ENCODE measurements at regions not wholly inside any gene's neighbourhood (a gene's known extent, or its start where the extent isn't known, plus 50 kb on each side); places are given as distances from the start of the nearest gene placed in this dataset.

DNA sequence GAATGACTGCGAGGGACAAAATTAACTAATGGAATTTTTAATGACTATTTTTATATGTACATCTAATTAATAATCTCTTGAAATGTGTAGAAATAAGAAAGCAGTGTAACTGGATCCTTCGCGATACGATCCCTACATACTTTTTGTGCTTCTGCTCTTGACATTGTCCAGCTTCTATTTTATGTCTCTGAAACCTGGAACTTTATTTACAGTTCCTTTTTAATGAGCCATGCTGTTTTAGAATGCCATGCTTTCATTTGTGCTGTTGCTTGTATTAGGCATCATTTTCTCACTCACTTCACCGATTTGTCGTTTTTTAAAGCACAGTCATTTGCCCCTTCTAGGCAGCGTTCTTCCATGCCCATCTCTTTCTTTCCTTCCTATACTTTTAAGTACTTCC is 301.3 kb downstream of the EDEM1 start:
- Histone ChIP-seq H3K4me3 (replicated peaks in 1 of 3; ENCODE audit: insufficient read depth in 1 of 3, low read depth in 2 of 3, low read length in 3 of 3) (no peak overlapping the region), H3K4me2 (ENCODE audit: low read depth, low read length) (no peak overlapping the region), H3K9ac (ENCODE audit: insufficient read depth, low read depth, low read length) (no peak overlapping the region), H2AFZ (ENCODE audit: low read length) (no peak overlapping the region), H3K27me3 (ENCODE audit: control insufficient read depth in 1 of 2, insufficient read depth in 2 of 2, low read length in 2 of 2) (no peaks in the 10 kb centered on the region), H4K20me1 (ENCODE audit: insufficient read depth, low read length) (no peaks in the 10 kb centered on the region), H3K4me1 (ENCODE audit: insufficient read depth, low read length) (no peaks in the 10 kb centered on the region), H3K27ac (ENCODE audit: extremely low read length, insufficient read depth, low read length) (no peak overlapping the region), H3K36me3 (replicated peaks in 1 of 2; ENCODE audit: control insufficient read depth in 1 of 2, insufficient read depth in 2 of 2, low read length in 2 of 2) (no peaks in the 10 kb centered on the region), H3K9me3 (ENCODE audit: low read length) (no peaks in the 10 kb centered on the region), H3K79me2 (ENCODE audit: insufficient read depth, low read length) (no peaks in the 10 kb centered on the region)
- ATAC-seq (no peak), DNase-seq (ENCODE audit: low spot score) (no peak), FAIRE-seq (no peak)
- POLR2A ChIA-PET = no interaction called here
- CTCF ChIA-PET (ENCODE audit: low intra/inter-chr PET ratio, low total read pairs) = no interaction called here
- 41% methylated on average over 7 of the region's 7 CpGs for WGBS (ENCODE audit: low lambda C conversion rate)
- no TSS peak for BruUV-seq (replicated peaks)
- intact Hi-C loops (cut with micrococcal nuclease; ENCODE audit: unreplicated experiment) = no loop called here
- TF ChIP-seq PHB2 (IDR thresholded peaks at IDR 0.05; ENCODE audit: partially characterized antibody) = no peak
- TF ChIP-seq, protein P1, sequence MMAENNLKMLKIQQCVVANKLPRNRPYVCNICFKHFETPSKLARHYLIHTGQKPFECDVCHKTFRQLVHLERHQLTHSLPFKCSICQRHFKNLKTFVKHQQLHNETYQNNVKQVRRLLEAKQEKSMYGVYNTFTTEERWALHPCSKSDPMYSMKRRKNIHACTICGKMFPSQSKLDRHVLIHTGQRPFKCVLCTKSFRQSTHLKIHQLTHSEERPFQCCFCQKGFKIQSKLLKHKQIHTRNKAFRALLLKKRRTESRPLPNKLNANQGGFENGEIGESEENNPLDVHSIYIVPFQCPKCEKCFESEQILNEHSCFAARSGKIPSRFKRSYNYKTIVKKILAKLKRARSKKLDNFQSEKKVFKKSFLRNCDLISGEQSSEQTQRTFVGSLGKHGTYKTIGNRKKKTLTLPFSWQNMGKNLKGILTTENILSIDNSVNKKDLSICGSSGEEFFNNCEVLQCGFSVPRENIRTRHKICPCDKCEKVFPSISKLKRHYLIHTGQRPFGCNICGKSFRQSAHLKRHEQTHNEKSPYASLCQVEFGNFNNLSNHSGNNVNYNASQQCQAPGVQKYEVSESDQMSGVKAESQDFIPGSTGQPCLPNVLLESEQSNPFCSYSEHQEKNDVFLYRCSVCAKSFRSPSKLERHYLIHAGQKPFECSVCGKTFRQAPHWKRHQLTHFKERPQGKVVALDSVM (CRISPR knock-in tag; IDR thresholded peaks at IDR 0.05) = no peak
- no peak for TF ChIP-seq NR3C1 (CRISPR knock-in tag; IDR thresholded peaks at IDR 0.05)
- no peak for TF ChIP-seq NFIB (CRISPR knock-in tag; IDR thresholded peaks at IDR 0.05; ENCODE audit: borderline replicate concordance)
- TF ChIP-seq GATAD2A (CRISPR knock-in tag; IDR thresholded peaks at IDR 0.05) = no peak
- TF ChIP-seq ZNF503 (CRISPR knock-in tag; IDR thresholded peaks at IDR 0.05) = no peak
- TF ChIP-seq IRX3 (CRISPR knock-in tag; IDR thresholded peaks at IDR 0.05; ENCODE audit: borderline replicate concordance, low read depth) = no peak
- no peak for TF ChIP-seq EP300 (IDR thresholded peaks at IDR 0.05; ENCODE audit: low read depth in 2 of 2, low read length in 2 of 2)
- no peak for TF ChIP-seq EP300 (CRISPR knock-in tag; IDR thresholded peaks at IDR 0.05; ENCODE audit: borderline replicate concordance)
- TF ChIP-seq ZNF788 (CRISPR knock-in tag; IDR thresholded peaks at IDR 0.05; ENCODE audit: borderline replicate concordance) = no peak
- no peak for TF ChIP-seq ZNF777 (CRISPR knock-in tag; IDR thresholded peaks at IDR 0.05)
- TF ChIP-seq, protein P2, sequence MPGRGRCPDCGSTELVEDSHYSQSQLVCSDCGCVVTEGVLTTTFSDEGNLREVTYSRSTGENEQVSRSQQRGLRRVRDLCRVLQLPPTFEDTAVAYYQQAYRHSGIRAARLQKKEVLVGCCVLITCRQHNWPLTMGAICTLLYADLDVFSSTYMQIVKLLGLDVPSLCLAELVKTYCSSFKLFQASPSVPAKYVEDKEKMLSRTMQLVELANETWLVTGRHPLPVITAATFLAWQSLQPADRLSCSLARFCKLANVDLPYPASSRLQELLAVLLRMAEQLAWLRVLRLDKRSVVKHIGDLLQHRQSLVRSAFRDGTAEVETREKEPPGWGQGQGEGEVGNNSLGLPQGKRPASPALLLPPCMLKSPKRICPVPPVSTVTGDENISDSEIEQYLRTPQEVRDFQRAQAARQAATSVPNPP (CRISPR knock-in tag; IDR thresholded peaks at IDR 0.05) = no peak
- TF ChIP-seq ZSCAN31 (CRISPR knock-in tag; IDR thresholded peaks at IDR 0.05; ENCODE audit: low read depth) = no peak
- TF ChIP-seq HNRNPL (IDR thresholded peaks at IDR 0.05; ENCODE audit: low read depth, low read length) = no peak
- no peak for TF ChIP-seq ETV6 (CRISPR knock-in tag; conservative IDR thresholded peaks at IDR 0.05)
- TF ChIP-seq NFYC (CRISPR knock-in tag; IDR thresholded peaks at IDR 0.05) = no peak
- TF ChIP-seq TCF7 (IDR thresholded peaks at IDR 0.05; ENCODE audit: low read depth) = no peak
- in situ Hi-C loops (cut with HindIII; ENCODE audit: extremely low pct_ligation_motif_present, low pct_unique_long_range_greater_than_20kb) = no loop called here
